ENCODE measurements at regions not wholly inside any gene's neighbourhood (a gene's known extent, or its start where the extent isn't known, plus 50 kb on each side); places are given as distances from the start of the nearest gene placed in this dataset.

DNA sequence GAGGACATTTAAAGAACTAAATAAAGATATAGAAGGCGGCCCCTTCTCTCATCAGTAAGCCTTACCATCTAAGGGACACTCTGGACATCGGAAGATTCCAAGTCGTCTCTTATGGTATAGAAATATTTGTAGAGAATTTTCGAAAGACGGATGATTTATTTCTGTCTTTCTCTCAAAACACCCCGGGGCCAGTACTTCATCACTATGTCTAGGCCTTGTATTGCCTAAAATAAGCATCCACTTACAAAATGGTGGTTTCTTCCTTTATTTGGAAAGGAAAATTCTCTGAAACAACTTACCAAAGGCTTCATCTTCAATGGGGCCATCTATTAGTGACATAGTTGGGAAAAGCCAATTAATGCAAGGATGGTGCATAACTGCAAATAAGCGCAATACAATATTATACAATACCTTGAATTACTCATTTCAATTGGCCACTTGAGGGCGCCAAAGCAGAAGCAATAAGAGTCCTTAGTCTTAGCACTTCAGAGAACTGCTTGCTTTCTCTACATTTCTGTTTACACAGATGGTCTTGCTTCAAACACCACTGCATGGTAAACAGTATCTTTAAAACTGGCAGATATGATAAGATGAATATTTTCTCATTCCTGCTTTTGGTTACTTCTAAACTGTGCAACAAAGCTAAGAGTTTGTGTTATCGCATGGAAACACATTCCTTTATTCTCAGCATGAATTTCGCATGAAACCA, 113.2 kb downstream of the VIP start:
- TF ChIP-seq, protein P1, sequence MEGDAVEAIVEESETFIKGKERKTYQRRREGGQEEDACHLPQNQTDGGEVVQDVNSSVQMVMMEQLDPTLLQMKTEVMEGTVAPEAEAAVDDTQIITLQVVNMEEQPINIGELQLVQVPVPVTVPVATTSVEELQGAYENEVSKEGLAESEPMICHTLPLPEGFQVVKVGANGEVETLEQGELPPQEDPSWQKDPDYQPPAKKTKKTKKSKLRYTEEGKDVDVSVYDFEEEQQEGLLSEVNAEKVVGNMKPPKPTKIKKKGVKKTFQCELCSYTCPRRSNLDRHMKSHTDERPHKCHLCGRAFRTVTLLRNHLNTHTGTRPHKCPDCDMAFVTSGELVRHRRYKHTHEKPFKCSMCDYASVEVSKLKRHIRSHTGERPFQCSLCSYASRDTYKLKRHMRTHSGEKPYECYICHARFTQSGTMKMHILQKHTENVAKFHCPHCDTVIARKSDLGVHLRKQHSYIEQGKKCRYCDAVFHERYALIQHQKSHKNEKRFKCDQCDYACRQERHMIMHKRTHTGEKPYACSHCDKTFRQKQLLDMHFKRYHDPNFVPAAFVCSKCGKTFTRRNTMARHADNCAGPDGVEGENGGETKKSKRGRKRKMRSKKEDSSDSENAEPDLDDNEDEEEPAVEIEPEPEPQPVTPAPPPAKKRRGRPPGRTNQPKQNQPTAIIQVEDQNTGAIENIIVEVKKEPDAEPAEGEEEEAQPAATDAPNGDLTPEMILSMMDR (IDR thresholded peaks at IDR 0.05; ENCODE audit: low read depth, low read length): peak; percentile 64
- peak; percentile 85 to 87 for DNase-seq (ENCODE audit: low read depth in 2 of 2)
- H3K4me3 ChIP-seq (replicated peaks in 1 of 2; ENCODE audit: low read depth in 2 of 2, low read length in 2 of 2): no peak overlapping the region

DNA sequence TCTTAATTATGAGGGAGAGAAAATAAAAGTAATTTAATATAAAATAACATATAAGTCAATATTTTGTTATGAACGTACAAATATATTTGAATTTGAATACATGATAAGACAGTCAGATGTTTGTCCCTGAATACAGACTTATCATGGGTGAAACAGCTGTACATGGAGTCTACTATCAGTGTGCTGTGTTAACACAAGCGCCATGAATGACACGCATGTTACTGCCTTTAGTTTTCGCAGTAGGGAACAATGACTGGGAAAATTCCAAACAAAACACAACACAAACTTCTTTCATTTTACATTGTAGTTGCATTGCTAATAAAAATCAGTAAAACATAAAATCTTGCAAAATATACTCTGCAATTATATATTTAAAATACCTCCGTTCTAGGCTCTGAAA, 108.6 kb downstream of the FBXO5 start:
- TF ChIP-seq, protein P1 (IDR thresholded peaks at IDR 0.05; ENCODE audit: low read depth, low read length): no peak
- H3K4me3 ChIP-seq (replicated peaks in 1 of 2; ENCODE audit: low read depth in 2 of 2, low read length in 2 of 2): no peak overlapping the region
- no peak for DNase-seq (ENCODE audit: low read depth in 2 of 2)

DNA sequence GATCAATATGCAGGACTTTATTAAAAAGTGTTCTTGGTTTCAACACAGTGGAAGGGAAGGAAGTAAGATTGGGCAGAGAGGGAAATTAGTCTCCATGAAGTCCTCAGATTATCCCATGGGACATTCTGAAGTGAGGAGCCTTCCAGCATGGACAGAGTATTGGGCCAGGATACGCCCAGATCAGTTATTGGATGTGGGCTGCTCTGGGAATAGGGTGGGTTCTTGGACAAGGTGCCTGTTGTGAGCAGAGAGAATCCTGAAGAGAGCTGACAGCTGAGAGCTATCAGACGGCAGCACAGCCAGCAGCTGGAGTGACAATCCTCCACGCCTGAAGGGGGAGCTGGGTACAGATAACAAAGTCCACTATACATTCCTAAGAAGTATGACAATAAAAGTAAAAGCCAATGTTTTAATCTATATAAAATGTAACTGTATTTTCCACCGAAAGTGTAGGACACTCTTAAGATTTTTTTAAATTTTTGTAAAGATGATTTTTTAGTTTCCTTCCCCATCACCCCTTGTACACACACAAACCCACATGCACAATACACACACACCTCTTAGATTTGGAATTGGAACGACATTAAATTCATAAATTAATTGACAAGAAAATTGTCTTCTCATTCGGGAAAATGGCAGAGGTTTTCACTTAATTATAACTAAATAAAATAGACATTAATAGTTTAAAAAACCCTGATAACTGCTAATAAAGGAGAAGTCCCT, 107.8 kb downstream of the FBXO5 start:
- DNase-seq (ENCODE audit: low read depth in 2 of 2): no peak
- no peak overlapping the region for H3K4me3 ChIP-seq (replicated peaks in 1 of 2; ENCODE audit: low read depth in 2 of 2, low read length in 2 of 2)
- TF ChIP-seq, protein P1 (IDR thresholded peaks at IDR 0.05; ENCODE audit: low read depth, low read length): no peak

DNA sequence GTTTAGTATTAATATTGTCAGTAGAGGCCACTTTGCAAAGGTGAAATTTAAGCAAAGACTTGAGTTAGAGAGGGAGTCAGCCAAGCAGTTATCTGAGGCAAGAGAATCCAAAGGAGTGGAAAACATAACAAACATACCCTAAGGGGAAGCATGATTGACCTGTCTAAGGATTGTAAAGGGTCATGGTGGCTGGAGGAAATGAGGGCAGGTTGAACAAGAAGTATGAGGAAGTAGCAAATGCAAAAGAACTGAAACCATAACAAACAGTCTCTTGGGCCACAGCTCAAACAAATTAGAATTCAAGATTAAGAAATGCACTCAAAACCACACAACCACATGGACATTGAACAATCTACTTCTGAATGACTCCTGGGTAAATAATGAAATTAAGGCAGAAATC, 103.2 kb downstream of the FBXO5 start:
- TF ChIP-seq, protein P1 (IDR thresholded peaks at IDR 0.05; ENCODE audit: low read depth, low read length): no peak
- H3K4me3 ChIP-seq (replicated peaks in 1 of 2; ENCODE audit: low read depth in 2 of 2, low read length in 2 of 2): no peak overlapping the region
- no peak for DNase-seq (ENCODE audit: low read depth in 2 of 2)

DNA sequence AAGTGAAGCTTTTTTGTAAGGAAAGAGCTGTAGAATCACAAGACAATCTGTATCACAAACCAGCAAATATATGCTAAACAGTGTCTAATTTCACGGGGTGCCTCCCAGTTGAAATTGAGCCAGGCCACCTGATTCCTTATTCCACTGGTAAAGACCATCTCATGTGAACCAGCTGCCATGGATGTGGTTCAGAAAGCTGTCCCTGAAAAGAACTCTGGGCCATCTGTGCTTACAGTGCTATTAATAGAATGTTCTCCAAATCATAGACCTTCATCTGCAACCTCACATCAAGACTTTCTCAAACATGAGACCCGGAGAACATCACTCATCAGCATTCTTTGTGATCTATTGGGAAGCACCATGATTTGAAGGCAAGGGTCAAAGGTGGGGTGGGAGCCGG, 89.7 kb downstream of the FBXO5 start:
- TF ChIP-seq, protein P1 (IDR thresholded peaks at IDR 0.05; ENCODE audit: low read depth, low read length): no peak
- DNase-seq (ENCODE audit: low read depth in 2 of 2): no peak
- H3K4me3 ChIP-seq (replicated peaks in 1 of 2; ENCODE audit: low read depth in 2 of 2, low read length in 2 of 2): no peak overlapping the region

DNA sequence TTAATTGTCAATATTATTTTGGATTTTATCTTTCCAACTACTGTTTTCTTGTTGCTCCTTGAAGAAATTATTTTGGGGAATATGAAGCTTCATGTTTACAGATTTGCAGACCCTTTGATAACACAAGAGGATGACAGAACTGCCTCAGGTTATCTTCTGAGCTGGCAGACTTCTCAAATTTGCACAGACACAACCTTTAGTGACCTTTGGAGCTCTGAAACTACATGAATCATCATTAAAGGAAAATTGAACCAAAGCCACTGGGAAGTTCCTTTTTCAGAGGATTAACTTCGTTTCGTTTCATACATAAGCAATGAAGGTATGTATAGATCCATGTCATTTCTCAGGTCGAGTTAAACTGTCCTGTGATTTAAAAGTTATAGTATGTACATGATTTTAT, 85.9 kb downstream of the FBXO5 start:
- no peak overlapping the region for H3K4me3 ChIP-seq (replicated peaks in 1 of 2; ENCODE audit: low read depth in 2 of 2, low read length in 2 of 2)
- TF ChIP-seq, protein P1 (IDR thresholded peaks at IDR 0.05; ENCODE audit: low read depth, low read length): no peak

More for the DNA sequence above, 85.9 kb downstream of the FBXO5 start:
- DNase-seq (ENCODE audit: low read depth in 2 of 2): no peak

Data from cardiac fibroblast (primary cell).